B cell (primary cell): ENCODE measurements at regions not wholly inside any gene's neighbourhood (a gene's known extent, or its start where the extent isn't known, plus 50 kb on each side); places are given as distances from the start of the nearest gene placed in this dataset.

Experiments used
- EZH2 ChIP-seq: IDR thresholded peaks from 2 replicates; pipeline ENCODE4 v1.6.1; 2012; ENCODE audit warnings: borderline replicate concordance, low read depth, mild to moderate bottlenecking, moderate library complexity, low read length; ENCODE audit not compliant: insufficient read depth, poor library complexity, severe bottlenecking
- TF ChIP-seq, protein P1 (sequence below): fragments of 200-600 bp; IDR thresholded peaks from one replicate; pipeline ENCODE4 v1.8.0; 2022; ENCODE audit warnings: antibody characterized with exemption, mild to moderate bottlenecking

DNA sequence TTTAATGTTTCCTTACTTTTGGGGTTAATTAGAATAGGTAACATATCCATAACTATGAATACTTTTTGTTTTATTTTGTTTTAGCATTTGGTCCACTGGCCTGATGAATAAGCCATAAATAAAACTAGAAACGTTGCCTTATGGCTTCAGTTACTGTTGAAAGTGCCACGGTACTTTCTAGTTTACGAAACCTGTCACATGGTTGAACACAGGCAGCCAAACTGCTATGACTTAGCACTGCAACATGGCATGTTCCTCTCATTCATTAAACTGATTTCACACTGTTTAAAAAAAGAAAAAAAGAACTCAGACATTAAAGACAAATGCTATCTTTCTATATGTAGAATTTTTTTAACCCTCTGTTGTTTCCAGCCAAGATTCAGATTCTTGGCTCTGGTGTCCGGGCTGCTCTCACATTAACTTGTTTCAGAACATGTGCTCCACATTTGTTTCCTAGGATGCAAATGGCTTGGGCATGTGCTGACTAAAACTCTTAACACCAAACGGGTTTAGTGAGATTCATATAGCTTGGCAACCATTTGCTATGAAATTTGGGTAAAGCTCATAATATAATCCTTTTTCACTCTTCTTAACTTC lies 323.9 kb upstream of the RND3 start:
- TF ChIP-seq, protein P1, sequence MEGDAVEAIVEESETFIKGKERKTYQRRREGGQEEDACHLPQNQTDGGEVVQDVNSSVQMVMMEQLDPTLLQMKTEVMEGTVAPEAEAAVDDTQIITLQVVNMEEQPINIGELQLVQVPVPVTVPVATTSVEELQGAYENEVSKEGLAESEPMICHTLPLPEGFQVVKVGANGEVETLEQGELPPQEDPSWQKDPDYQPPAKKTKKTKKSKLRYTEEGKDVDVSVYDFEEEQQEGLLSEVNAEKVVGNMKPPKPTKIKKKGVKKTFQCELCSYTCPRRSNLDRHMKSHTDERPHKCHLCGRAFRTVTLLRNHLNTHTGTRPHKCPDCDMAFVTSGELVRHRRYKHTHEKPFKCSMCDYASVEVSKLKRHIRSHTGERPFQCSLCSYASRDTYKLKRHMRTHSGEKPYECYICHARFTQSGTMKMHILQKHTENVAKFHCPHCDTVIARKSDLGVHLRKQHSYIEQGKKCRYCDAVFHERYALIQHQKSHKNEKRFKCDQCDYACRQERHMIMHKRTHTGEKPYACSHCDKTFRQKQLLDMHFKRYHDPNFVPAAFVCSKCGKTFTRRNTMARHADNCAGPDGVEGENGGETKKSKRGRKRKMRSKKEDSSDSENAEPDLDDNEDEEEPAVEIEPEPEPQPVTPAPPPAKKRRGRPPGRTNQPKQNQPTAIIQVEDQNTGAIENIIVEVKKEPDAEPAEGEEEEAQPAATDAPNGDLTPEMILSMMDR: no peak
- no peak for TF ChIP-seq EZH2
